H1 (cell line): ENCODE measurements at regions not wholly inside any gene's neighbourhood (a gene's known extent, or its start where the extent isn't known, plus 50 kb on each side); places are given as distances from the start of the nearest gene placed in this dataset.

ENCODE experiments used
- CTCF ChIA-PET: fragments of 300-600 bp; sonication (Branson Sonifier 250); formaldehyde crosslinking; loops from one replicate; lab custom pipeline; 2021; ENCODE audit not compliant: partially characterized antibody; lab: Charles Lee
- POLR2A ChIA-PET: fragments of 300-600 bp; sonication (Branson Sonifier 250); formaldehyde crosslinking; loops from one replicate; lab custom pipeline; 2021; ENCODE audit warnings: inconsistent platforms; ENCODE audit not compliant: partially characterized antibody; lab: Charles Lee
- DNase-seq, 2 experiments: peaks; one replicate each; pipeline versions ENCODE4 v3.0.0 to v3.0.0-alpha.2; 2010 to 2022; ENCODE audit warnings: low spot score in 2 of 2, low read depth in 1 of 2, mixed read lengths in 1 of 2
- FAIRE-seq: peaks from 2 replicates; lab custom pipeline; 2011; peaks lifted over from hg19 to GRCh38; lab: Jason Lieb, UNC
- H2AFZ ChIP-seq: 2 replicates; pipeline ENCODE4 v1.8.1; 2012; ENCODE audit warnings: low read length, inconsistent platforms
- H2AK5ac ChIP-seq: 2 replicates; pipeline ENCODE4 v1.6.1; 2013; ENCODE audit warnings: low read depth, low read length
- H2BK120ac ChIP-seq: replicated peaks from 2 replicates; pipeline ENCODE3; 2013; ENCODE audit warnings: low read depth, low read length, inconsistent platforms
- H2BK12ac ChIP-seq: 2 replicates; pipeline ENCODE4 v1.6.1; 2013; ENCODE audit warnings: low read depth, low read length
- H2BK15ac ChIP-seq: 2 replicates; pipeline ENCODE4 v1.6.1; 2013; ENCODE audit warnings: low read length
- H2BK20ac ChIP-seq: 2 replicates; pipeline ENCODE4 v1.6.1; 2013; ENCODE audit warnings: low read length
- H2BK5ac ChIP-seq: 2 replicates; pipeline ENCODE4 v1.6.1; 2013; ENCODE audit warnings: low read depth, low read length
- H3K14ac ChIP-seq: 2 replicates; pipeline ENCODE4 v1.6.1; 2013; ENCODE audit warnings: inconsistent platforms; ENCODE audit not compliant: insufficient read length
- H3K18ac ChIP-seq: 2 replicates; pipeline ENCODE4 v1.6.1; 2013; ENCODE audit warnings: low read length; ENCODE audit errors: extremely low read depth
- H3K23ac ChIP-seq: 2 replicates; pipeline ENCODE4 v1.6.1; 2013; ENCODE audit warnings: inconsistent platforms; ENCODE audit not compliant: insufficient read length
- H3K23me2 ChIP-seq: 2 replicates; pipeline ENCODE4 v1.6.1; 2013; ENCODE audit warnings: low read depth, low read length
- H3K27ac ChIP-seq: 2 replicates; pipeline ENCODE4 v1.6.1; 2011; ENCODE audit warnings: low read depth, low read length, inconsistent platforms
- H3K27me3 ChIP-seq, 4 experiments: replicated peaks in 1 of 4; 1 replicate in 1 of 4; 2 replicates in 3 of 4; pipeline versions ENCODE4 v1.6.1 to v1.8.1; 2011 to 2013; ENCODE audit warnings: low read length in 3 of 4, mild to moderate bottlenecking in 3 of 4, inconsistent platforms in 2 of 4, mixed read lengths in 2 of 4, moderate library complexity in 1 of 4; ENCODE audit not compliant: control insufficient read depth in 3 of 4, insufficient read depth in 3 of 4; ENCODE audit errors: extremely low read depth in 1 of 4
- H3K36me3 ChIP-seq, 4 experiments: 2 replicates each; pipeline versions ENCODE4 v1.6.1 to v1.8.1; 2011 to 2013; ENCODE audit warnings: mild to moderate bottlenecking in 4 of 4, low read length in 3 of 4, moderate library complexity in 2 of 4, control low read depth in 1 of 4, inconsistent platforms in 1 of 4; ENCODE audit not compliant: insufficient read depth in 4 of 4, control insufficient read depth in 2 of 4
- H3K4ac ChIP-seq: replicated peaks from 2 replicates; pipeline ENCODE3; 2013; ENCODE audit warnings: low read length, low read depth, mixed read lengths, inconsistent platforms; ENCODE audit not compliant: insufficient read length
- H3K4me1 ChIP-seq, 4 experiments: replicated peaks in 1 of 4; 1 replicate in 1 of 4; 2 replicates in 3 of 4; pipeline versions ENCODE4 v1.6.1 to v1.8.1; 2011 to 2013; ENCODE audit warnings: low read length in 3 of 4, inconsistent platforms in 2 of 4, mixed read lengths in 1 of 4; ENCODE audit not compliant: insufficient read depth in 4 of 4, control insufficient read depth in 3 of 4
- H3K4me2 ChIP-seq, 2 experiments: 2 replicates each; pipeline versions ENCODE4 v1.6.1 to v1.8.1; 2011 to 2013; ENCODE audit warnings: low read depth in 2 of 2, low read length in 2 of 2, control low read depth in 1 of 2, inconsistent platforms in 1 of 2, mild to moderate bottlenecking in 1 of 2; ENCODE audit not compliant: insufficient read depth in 1 of 2
- H3K4me3 ChIP-seq, 4 experiments: fragments of 200-600, 300-600 bp in 1 of 4; sonication (generic), shearing (Covaris generic), sonication (Bioruptor Twin) in 1 of 4; 2 replicates each; pipeline versions ENCODE4 v1.5.1 to v1.8.1; 2011 to 2016; ENCODE audit warnings: low read length in 4 of 4, low read depth in 3 of 4, control low read depth in 2 of 4, inconsistent platforms in 2 of 4, mild to moderate bottlenecking in 2 of 4, mixed read lengths in 1 of 4, moderate library complexity in 1 of 4; ENCODE audit not compliant: insufficient read depth in 2 of 4; ENCODE audit errors: extremely low read depth in 1 of 4
- H3K56ac ChIP-seq: replicated peaks from 2 replicates; pipeline ENCODE3; 2013; ENCODE audit warnings: low read depth, mild to moderate bottlenecking, mixed read lengths, low read length, inconsistent platforms; ENCODE audit not compliant: insufficient read length
- H3K79me1 ChIP-seq: 2 replicates; pipeline ENCODE4 v1.6.1; 2013; ENCODE audit warnings: low read depth, low read length, control low read depth
- H3K79me2 ChIP-seq, 2 experiments: 2 replicates each; pipeline versions ENCODE4 v1.6.1 to v1.8.1; 2012 to 2013; ENCODE audit warnings: low read length in 2 of 2, mild to moderate bottlenecking in 2 of 2, inconsistent platforms in 1 of 2; ENCODE audit not compliant: insufficient read depth in 2 of 2, control insufficient read depth in 1 of 2
- H3K9ac ChIP-seq, 4 experiments: replicated peaks in 1 of 4; 1 replicate in 1 of 4; 2 replicates in 3 of 4; pipeline versions ENCODE4 v1.6.1 to v1.8.1; 2011 to 2013; ENCODE audit warnings: low read depth in 3 of 4, low read length in 3 of 4, control low read depth in 2 of 4, mild to moderate bottlenecking in 2 of 4, moderate library complexity in 2 of 4, inconsistent platforms in 1 of 4; ENCODE audit errors: extremely low read depth in 1 of 4
- H3K9me3 ChIP-seq, 2 experiments: 2 replicates each; pipeline versions ENCODE4 v1.6.1 to v1.8.1; 2012 to 2013; ENCODE audit warnings: mild to moderate bottlenecking in 2 of 2, moderate library complexity in 2 of 2, control low read depth in 1 of 2, inconsistent platforms in 1 of 2, low read depth in 1 of 2, low read length in 1 of 2, mixed read lengths in 1 of 2; ENCODE audit not compliant: insufficient read depth in 2 of 2
- H4K20me1 ChIP-seq, 2 experiments: replicated peaks in 1 of 2; 2 replicates each; pipeline versions ENCODE3 to v1.8.1; 2011 to 2013; ENCODE audit warnings: inconsistent platforms in 2 of 2, low read length in 2 of 2, mild to moderate bottlenecking in 1 of 2; ENCODE audit not compliant: insufficient read depth in 2 of 2, control insufficient read depth in 1 of 2
- H4K5ac ChIP-seq: 2 replicates; pipeline ENCODE4 v1.6.1; 2013; ENCODE audit warnings: low read length, low read depth, mixed read lengths, inconsistent platforms; ENCODE audit not compliant: insufficient read length
- H4K8ac ChIP-seq: 2 replicates; pipeline ENCODE4 v1.8.0; 2013; ENCODE audit warnings: mild to moderate bottlenecking, moderate library complexity, low read length, inconsistent platforms; ENCODE audit not compliant: insufficient read depth; ENCODE audit errors: extremely low read depth
- H4K91ac ChIP-seq: replicated peaks from 2 replicates; pipeline ENCODE3; 2013; ENCODE audit warnings: low read length, mixed read lengths, inconsistent platforms; ENCODE audit not compliant: insufficient read length
- BCL11A ChIP-seq, 2 experiments: IDR thresholded peaks; one replicate each; pipeline ENCODE4 v1.6.1; 2011; ENCODE audit warnings: low read depth in 2 of 2, low read length in 2 of 2, mild to moderate bottlenecking in 2 of 2
- EZH2 ChIP-seq: fragments of 200-600 bp; sonication (generic); IDR thresholded peaks from 2 replicates; pipeline ENCODE4 v1.7.1; 2012; ENCODE audit warnings: low read depth, mild to moderate bottlenecking, moderate library complexity, low read length, inconsistent platforms; ENCODE audit not compliant: severe bottlenecking
- HDAC2 ChIP-seq, 2 experiments: fragments of 300-600 bp in 1 of 2; sonication (generic) in 1 of 2; IDR thresholded peaks; 2 replicates each; pipeline ENCODE4 v1.6.1; 2011 to 2012; ENCODE audit warnings: low read depth in 2 of 2, low read length in 2 of 2, mild to moderate bottlenecking in 2 of 2, moderate library complexity in 2 of 2, borderline replicate concordance in 1 of 2, inconsistent platforms in 1 of 2
- HDAC6 ChIP-seq: IDR thresholded peaks from one replicate; pipeline ENCODE4 v1.7.1; 2012; ENCODE audit warnings: low read depth, mild to moderate bottlenecking, inconsistent platforms, low read length, moderate library complexity
- SRF ChIP-seq: IDR thresholded peaks from 2 replicates; pipeline ENCODE4 v1.6.1; 2011; ENCODE audit warnings: mild to moderate bottlenecking, low read depth, low read length, moderate library complexity
- TAF7 ChIP-seq: optimal IDR thresholded peaks from 2 replicates; pipeline ENCODE3; 2011; ENCODE audit warnings: low read depth, mild to moderate bottlenecking, inconsistent platforms, low read length, moderate library complexity, borderline replicate concordance
- TBP ChIP-seq: IDR thresholded peaks from 2 replicates; pipeline ENCODE4 v1.6.1; 2011; ENCODE audit warnings: low read depth, low read length, improper control_type of control experiment
- ZNF274 ChIP-seq: IDR thresholded peaks from 2 replicates; pipeline ENCODE4 v1.7.0; 2012; ENCODE audit warnings: low read length, borderline replicate concordance; ENCODE audit errors: extremely low read depth
- WGBS, 2 experiments: shearing (Covaris generic) in 1 of 2; methylation state at CpG; one replicate each; pipeline versions ENCODE4 v1.1.6 to v1.1.7; 2013 to 2015; ENCODE audit warnings: low lambda C conversion rate in 2 of 2, mixed read lengths in 2 of 2, inconsistent platforms in 1 of 2, low coverage in 1 of 2, missing lambda C conversion rate in 1 of 2; ENCODE audit not compliant: insufficient replicate concordance in 2 of 2, insufficient coverage in 1 of 2, insufficient read length in 1 of 2; ENCODE audit errors: extremely low coverage in 1 of 2, missing lambda C conversion rate in 1 of 2; 5-methylcytosine and 5-hydroxymethylcytosine counted together

- no peak overlapping the region for H4K8ac ChIP-seq
- H3K23me2 ChIP-seq: peaks cover 13% of the 10 kb centered on the region
- H3K27me3 ChIP-seq: no peaks in the 10 kb centered on the region; a peak in 1 of 7 replicates
- no peak for DNase-seq
- H2BK20ac ChIP-seq: no peak overlapping the region
- no peak overlapping the region for H3K4me3 ChIP-seq
- 0 out of 2 replicates have a peak, but pooled peaks cover 4% of the 10 kb centered on the region for H3K79me1 ChIP-seq
- H3K18ac ChIP-seq: no peak overlapping the region
- TF ChIP-seq SRF (no peak), BCL11A (IDR thresholded peaks at IDR 0.05; ENCODE audit: low read depth in 2 of 2, low read length in 2 of 2) (no peak), HDAC6 (no peak), HDAC2 (IDR thresholded peaks at IDR 0.05; ENCODE audit: borderline replicate concordance in 1 of 2, low read depth in 2 of 2, low read length in 2 of 2) (no peak), EZH2 (no peak), ZNF274 (no peak), TAF7 (no peak), TBP (no peak)
- no peaks in the 10 kb centered on the region for H3K79me2 ChIP-seq
- no peak overlapping the region for H3K14ac ChIP-seq
- ChIA-PET POLR2A (interaction anchor here (1.3 kb wide), 1 partner anchor 92 kb away, joined by 3 read pairs; no protein-coding TSS in a partner anchor), CTCF (interaction anchor here (0.9 to 1.2 kb wide), 2 partner anchors 23 to 30 kb away, joined by 3 read pairs; no protein-coding TSS in a partner anchor)
- no peak overlapping the region for H2AK5ac ChIP-seq
- H3K4me1 ChIP-seq: peaks cover 2 to 29% (median 18%) of the 10 kb centered on the region in 4 experiments
- no peak overlapping the region for H2AFZ ChIP-seq
- H3K23ac ChIP-seq: no peak overlapping the region
- H4K91ac ChIP-seq: no peak overlapping the region
- no peak overlapping the region for H2BK120ac ChIP-seq
- H2BK5ac ChIP-seq: no peak overlapping the region
- no peak overlapping the region for H3K4me2 ChIP-seq
- no peak overlapping the region for H3K4ac ChIP-seq
- no peak overlapping the region for H3K9ac ChIP-seq
- no peak overlapping the region for H3K56ac ChIP-seq
- H2BK15ac ChIP-seq: no peak overlapping the region
- no peak overlapping the region for H2BK12ac ChIP-seq
- H3K27ac ChIP-seq: no peak overlapping the region
- H4K5ac ChIP-seq: no peak overlapping the region
- H3K36me3 ChIP-seq: no peaks in the 10 kb centered on the region
- FAIRE-seq: no peak
- no peaks in the 10 kb centered on the region for H3K9me3 ChIP-seq
- H4K20me1 ChIP-seq: peaks cover 0 to 8% of the 10 kb centered on the region in 2 experiments
- 92% methylated on average over 17 of the region's 17 CpGs; no CpG with 5 or more reads in 1 of the 2 experiments for WGBS, 2 experiments
These were observed 94.6 kb upstream of the GSE1 start for GRCh38 chr16:85518398-85519049.
